PC-3 (cell line): ENCODE measurements at regions not wholly inside any gene's neighbourhood (a gene's known extent, or its start where the extent isn't known, plus 50 kb on each side); places are given as distances from the start of the nearest gene placed in this dataset.

Experiments used
- CTCF ChIP-seq: fragments of 300-600 bp; sonication (generic); conservative IDR thresholded peaks from 2 replicates; pipeline ENCODE4 v1.5.1; 2017; ENCODE audit warnings: antibody characterized with exemption, low read depth, mild to moderate bottlenecking, low read length
- EZH2 ChIP-seq: fragments of 300-600 bp; sonication (generic); IDR thresholded peaks from one replicate; pipeline ENCODE4 v1.6.1; 2017; ENCODE audit warnings: antibody characterized with exemption, mild to moderate bottlenecking, low read length; ENCODE audit not compliant: unreplicated experiment
- EZH2phosphoT487 ChIP-seq: fragments of 300-600 bp; sonication (generic); IDR thresholded peaks from 2 replicates; pipeline ENCODE4 v1.6.1; 2018; ENCODE audit warnings: mild to moderate bottlenecking, antibody characterized with exemption, low read length, borderline replicate concordance

- no peak for TF ChIP-seq CTCF
- no peak for TF ChIP-seq EZH2phosphoT487
- no peak for TF ChIP-seq EZH2
These were observed 191.9 kb downstream of the SPP2 start for GRCh38 chr2:234242459-234242836.
